Nephron progenitor cell (in vitro differentiated cells): ENCODE measurements at regions not wholly inside any gene's neighbourhood (a gene's known extent, or its start where the extent isn't known, plus 50 kb on each side); places are given as distances from the start of the nearest gene placed in this dataset.

ENCODE experiments used
- DNase-seq: peaks from one replicate; pipeline ENCODE4 v3.0.0; 2021
- H3K27ac Mint-ChIP-seq: 2 replicates; pipeline ENCODE4 v1.8.0; 2021; ENCODE audit warnings: mild to moderate bottlenecking, moderate library complexity, mixed read lengths
- H3K27me3 Mint-ChIP-seq: 2 replicates; pipeline ENCODE4 v1.8.0; 2021; ENCODE audit warnings: mild to moderate bottlenecking, low read depth, mixed read lengths; ENCODE audit not compliant: poor library complexity
- H3K36me3 Mint-ChIP-seq: 2 replicates; pipeline ENCODE4 v1.8.0; 2021; ENCODE audit warnings: low read depth, mixed read lengths
- H3K4me1 Mint-ChIP-seq: 2 replicates; pipeline ENCODE4 v1.8.0; 2021; ENCODE audit warnings: mixed read lengths
- H3K4me3 Mint-ChIP-seq: 2 replicates; pipeline ENCODE4 v1.8.0; 2021; ENCODE audit warnings: mild to moderate bottlenecking, moderate library complexity, mixed read lengths
- H3K9me3 Mint-ChIP-seq: 2 replicates; pipeline ENCODE4 v1.8.0; 2021; ENCODE audit warnings: mild to moderate bottlenecking, moderate library complexity, mixed read lengths
- CTCF ChIP-seq: fragments of 200-600 bp; sonication (generic); IDR thresholded peaks from 2 replicates; pipeline ENCODE4 v1.5.0; 2021; ENCODE audit warnings: antibody characterized with exemption

GRCh38 chr9:103709366-103709765 lies 384.7 kb upstream of the SMC2 start:
- Mint-ChIP-seq H3K4me3 (no peak overlapping the region), H3K27me3 (peaks cover 6% of the 10 kb centered on the region), H3K4me1 (no peaks in the 10 kb centered on the region), H3K9me3 (peaks cover 13% of the 10 kb centered on the region), H3K27ac (no peak overlapping the region), H3K36me3 (no peaks in the 10 kb centered on the region)
- no peak for TF ChIP-seq CTCF
- no peak for DNase-seq

DNA sequence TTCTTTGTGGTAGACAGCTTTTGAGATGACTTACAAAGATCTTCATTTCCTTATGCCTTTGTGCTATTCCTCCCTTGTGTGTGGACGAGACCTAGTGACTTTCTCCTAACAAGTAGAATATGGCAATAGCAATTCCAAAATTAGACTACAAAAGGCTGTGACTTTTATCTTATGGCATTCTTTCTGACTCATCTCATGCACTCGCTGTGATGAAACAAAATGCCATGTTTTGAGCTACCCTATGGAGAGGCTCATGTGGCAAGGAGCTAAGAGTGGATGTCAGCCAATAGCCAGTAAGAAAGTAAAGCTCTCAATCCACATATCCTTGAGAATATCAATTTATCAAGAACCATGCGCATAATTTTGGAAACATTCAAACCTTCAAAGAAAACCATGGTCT lies 380.5 kb upstream of the SMC2 start:
- H3K4me1 Mint-ChIP-seq: no peaks in the 10 kb centered on the region
- peaks cover 13% of the 10 kb centered on the region for H3K9me3 Mint-ChIP-seq
- no peaks in the 10 kb centered on the region for H3K36me3 Mint-ChIP-seq
- no peak overlapping the region for H3K4me3 Mint-ChIP-seq
- no peak for TF ChIP-seq CTCF
- no peak overlapping the region for H3K27ac Mint-ChIP-seq
- no peak for DNase-seq
- H3K27me3 Mint-ChIP-seq: peaks cover 3% of the 10 kb centered on the region

DNA sequence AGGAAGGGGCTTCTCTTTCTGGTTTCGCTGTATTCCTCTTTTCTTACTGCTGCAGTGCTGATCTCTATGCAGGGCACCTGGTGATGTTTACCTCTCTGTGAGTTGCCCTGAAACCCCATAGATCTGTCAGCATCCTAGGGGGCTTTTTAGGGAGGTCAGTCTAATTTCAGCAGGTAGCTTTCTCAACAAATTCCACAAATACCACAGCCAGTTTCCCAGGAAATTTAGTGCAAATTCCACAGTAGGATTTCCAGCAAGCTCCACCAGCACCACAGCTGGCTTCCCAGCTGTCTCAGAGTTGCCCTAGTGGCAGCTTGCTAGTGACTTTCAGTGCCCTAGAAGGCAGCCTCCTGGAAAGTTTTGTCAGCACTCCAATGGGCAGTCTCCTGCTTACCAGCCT lies 379.1 kb upstream of the SMC2 start:
- Mint-ChIP-seq H3K27me3 (no peaks in the 10 kb centered on the region), H3K4me1 (no peaks in the 10 kb centered on the region), H3K9me3 (peaks cover 13% of the 10 kb centered on the region), H3K27ac (peak overlapping the region; percentile 24), H3K4me3 (no peak overlapping the region), H3K36me3 (no peaks in the 10 kb centered on the region)
- no peak for TF ChIP-seq CTCF
- no peak for DNase-seq

- H3K4me3 Mint-ChIP-seq: no peak overlapping the region
- TF ChIP-seq CTCF: no peak
- H3K36me3 Mint-ChIP-seq: no peaks in the 10 kb centered on the region
- no peaks in the 10 kb centered on the region for H3K9me3 Mint-ChIP-seq
- H3K4me1 Mint-ChIP-seq: no peaks in the 10 kb centered on the region
- no peak overlapping the region for H3K27ac Mint-ChIP-seq
- H3K27me3 Mint-ChIP-seq: no peaks in the 10 kb centered on the region
- DNase-seq: no peak
These were observed 373.1 kb upstream of the SMC2 start for GRCh38 chr9:103721056-103721455.

DNA sequence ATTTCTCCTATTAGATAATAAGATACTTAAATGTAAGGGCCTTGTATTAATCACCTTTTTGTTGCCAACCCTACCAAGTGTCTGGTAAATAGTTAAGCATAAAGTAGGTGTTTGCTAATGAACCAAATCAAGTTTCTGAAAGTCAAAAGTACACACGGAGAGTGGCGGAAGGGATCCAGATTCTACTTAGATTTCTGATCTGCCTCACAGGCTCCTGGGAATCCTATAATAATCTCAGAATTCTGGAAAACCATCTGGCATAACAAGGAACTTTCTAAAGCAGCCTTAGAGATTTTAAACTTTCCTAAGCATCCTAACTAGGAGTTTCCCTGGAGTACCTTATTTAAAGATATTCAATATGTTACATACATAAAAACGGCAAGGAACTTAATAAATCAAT lies 363.2 kb upstream of the SMC2 start:
- no peak for DNase-seq
- Mint-ChIP-seq H3K4me1 (peaks cover 14% of the 10 kb centered on the region), H3K36me3 (no peaks in the 10 kb centered on the region), H3K4me3 (no peak overlapping the region), H3K27me3 (no peaks in the 10 kb centered on the region), H3K9me3 (no peaks in the 10 kb centered on the region), H3K27ac (no peak overlapping the region)
- TF ChIP-seq CTCF: no peak

- H3K27ac Mint-ChIP-seq: no peak overlapping the region
- H3K27me3 Mint-ChIP-seq: no peaks in the 10 kb centered on the region
- DNase-seq: no peak
- H3K36me3 Mint-ChIP-seq: no peaks in the 10 kb centered on the region
- H3K4me3 Mint-ChIP-seq: no peak overlapping the region
- no peaks in the 10 kb centered on the region for H3K9me3 Mint-ChIP-seq
- TF ChIP-seq CTCF: no peak
- peaks cover 14% of the 10 kb centered on the region for H3K4me1 Mint-ChIP-seq
These were observed 362.6 kb upstream of the SMC2 start for GRCh38 chr9:103731541-103731940.
